ENCODE measurements at regions not wholly inside any gene's neighbourhood (a gene's known extent, or its start where the extent isn't known, plus 50 kb on each side); places are given as distances from the start of the nearest gene placed in this dataset.

DNA sequence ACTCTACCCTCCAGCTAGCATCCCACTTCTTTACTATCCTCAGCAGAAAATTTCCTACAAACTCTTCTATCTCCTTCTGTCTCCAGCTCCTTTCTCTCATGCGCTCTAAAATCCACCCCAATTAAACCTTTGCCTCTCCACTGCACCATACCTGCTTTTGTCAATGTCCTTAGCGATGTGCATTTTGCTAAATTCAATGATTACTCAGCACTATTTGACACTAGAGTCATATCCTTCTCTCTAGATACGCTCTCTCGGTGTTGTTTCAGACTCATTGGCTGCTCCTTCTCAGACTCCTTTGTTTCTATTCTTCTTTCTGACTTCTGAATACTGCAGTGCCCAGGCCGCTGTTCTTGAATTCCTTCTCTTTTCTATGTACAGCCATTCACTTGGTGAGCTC is 144.2 kb downstream of the HLX start:
- no peak for DNase-seq (ENCODE audit: low read depth)
- no peak overlapping the region for H3K4me3 ChIP-seq (replicated peaks; ENCODE audit: low read depth, low read length)
- TF ChIP-seq, protein P1, sequence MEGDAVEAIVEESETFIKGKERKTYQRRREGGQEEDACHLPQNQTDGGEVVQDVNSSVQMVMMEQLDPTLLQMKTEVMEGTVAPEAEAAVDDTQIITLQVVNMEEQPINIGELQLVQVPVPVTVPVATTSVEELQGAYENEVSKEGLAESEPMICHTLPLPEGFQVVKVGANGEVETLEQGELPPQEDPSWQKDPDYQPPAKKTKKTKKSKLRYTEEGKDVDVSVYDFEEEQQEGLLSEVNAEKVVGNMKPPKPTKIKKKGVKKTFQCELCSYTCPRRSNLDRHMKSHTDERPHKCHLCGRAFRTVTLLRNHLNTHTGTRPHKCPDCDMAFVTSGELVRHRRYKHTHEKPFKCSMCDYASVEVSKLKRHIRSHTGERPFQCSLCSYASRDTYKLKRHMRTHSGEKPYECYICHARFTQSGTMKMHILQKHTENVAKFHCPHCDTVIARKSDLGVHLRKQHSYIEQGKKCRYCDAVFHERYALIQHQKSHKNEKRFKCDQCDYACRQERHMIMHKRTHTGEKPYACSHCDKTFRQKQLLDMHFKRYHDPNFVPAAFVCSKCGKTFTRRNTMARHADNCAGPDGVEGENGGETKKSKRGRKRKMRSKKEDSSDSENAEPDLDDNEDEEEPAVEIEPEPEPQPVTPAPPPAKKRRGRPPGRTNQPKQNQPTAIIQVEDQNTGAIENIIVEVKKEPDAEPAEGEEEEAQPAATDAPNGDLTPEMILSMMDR (IDR thresholded peaks at IDR 0.05; ENCODE audit: low read length, missing control alignments) = no peak

DNA sequence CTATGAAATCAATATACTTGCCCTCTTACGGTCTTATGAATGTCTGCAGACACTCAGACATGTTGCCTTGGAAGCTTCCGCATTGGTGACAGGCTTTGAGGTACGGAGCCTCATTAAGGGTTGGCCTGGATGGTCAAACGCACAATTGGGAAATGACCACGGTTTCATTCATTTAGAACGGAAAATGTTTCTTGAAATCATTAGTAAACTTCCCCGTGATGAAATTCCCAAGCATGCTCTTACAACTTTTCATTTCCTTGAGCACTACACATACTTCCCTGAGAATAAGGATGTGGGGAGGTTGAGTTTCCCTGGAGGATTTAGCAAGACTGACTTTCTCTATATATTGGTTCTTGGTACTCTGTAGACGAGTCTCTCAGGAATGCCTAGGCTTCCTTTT is 146.3 kb downstream of the HLX start:
- no peak for DNase-seq (ENCODE audit: low read depth)
- no peak overlapping the region for H3K4me3 ChIP-seq (replicated peaks; ENCODE audit: low read depth, low read length)
- TF ChIP-seq, protein P1 (IDR thresholded peaks at IDR 0.05; ENCODE audit: low read length, missing control alignments) = no peak

DNA sequence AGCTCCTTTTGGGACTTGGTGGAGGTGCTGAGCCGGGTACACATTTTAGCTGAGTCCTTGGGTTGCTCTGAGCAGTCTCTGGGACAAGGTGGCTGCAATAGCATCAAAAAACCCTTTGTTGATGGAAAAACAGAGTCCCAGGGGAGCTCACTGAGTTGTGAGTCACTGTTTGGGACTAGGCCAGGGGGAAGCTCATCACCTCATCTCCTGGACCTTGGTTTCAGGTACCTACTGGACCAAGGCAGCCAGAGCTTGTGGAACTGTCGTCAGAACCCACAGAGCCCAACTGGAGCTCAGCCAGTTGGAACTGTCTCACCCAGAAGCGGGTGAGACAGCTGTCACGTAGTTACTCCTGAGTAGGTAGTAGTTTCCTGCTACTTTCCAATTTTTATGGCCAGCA is 146.7 kb downstream of the HLX start:
- TF ChIP-seq, protein P1 (IDR thresholded peaks at IDR 0.05; ENCODE audit: low read length, missing control alignments) = no peak
- H3K4me3 ChIP-seq (replicated peaks; ENCODE audit: low read depth, low read length) = no peak overlapping the region
- peak; percentile 34 for DNase-seq (ENCODE audit: low read depth)

GRCh38 chr1:221029981-221030649 is 150.9 kb downstream of the HLX start:
- no peak overlapping the region for H3K4me3 ChIP-seq (replicated peaks; ENCODE audit: low read depth, low read length)
- TF ChIP-seq, protein P1 (IDR thresholded peaks at IDR 0.05; ENCODE audit: low read length, missing control alignments) = no peak
- DNase-seq (ENCODE audit: low read depth) = no peak

GRCh38 chr1:221030990-221031389 is 151.7 kb downstream of the HLX start:
- TF ChIP-seq, protein P1 (IDR thresholded peaks at IDR 0.05; ENCODE audit: low read length, missing control alignments) = no peak
- DNase-seq (ENCODE audit: low read depth) = no peak
- no peak overlapping the region for H3K4me3 ChIP-seq (replicated peaks; ENCODE audit: low read depth, low read length)

DNA sequence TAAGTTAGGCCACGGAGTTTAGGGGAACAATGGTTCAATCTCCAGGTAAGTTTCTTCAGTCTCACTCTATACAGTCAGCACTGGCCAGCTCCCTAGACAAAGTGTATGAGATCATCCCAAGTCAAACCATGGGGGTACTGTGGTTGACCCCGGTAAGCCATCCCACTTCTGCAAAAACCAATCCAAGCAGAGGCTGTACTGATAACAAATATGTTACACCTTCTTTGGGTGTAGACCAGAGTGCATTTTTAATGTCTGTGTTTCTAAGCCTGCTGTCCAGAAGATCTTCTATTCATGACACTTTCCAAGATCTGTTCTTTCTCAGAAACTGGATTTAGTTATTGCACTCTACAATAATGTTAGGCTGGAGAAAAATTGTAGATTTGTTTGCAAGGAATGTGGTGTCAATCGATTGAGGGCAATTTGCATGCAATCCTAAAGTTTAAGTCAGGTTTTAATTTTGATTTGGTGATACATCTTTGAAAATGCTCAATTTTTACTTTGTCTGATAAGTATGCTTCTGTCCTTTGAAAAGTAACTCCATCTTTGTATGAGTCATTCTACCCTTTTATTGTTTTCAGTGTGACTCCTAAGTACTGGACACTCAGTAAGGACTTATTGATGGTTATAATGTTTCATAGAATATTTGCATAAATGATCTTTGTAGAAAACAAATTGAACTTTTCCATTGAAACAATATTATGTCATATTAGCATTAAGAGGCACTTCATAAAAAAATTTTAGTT is 152.4 kb downstream of the HLX start:
- TF ChIP-seq, protein P1 (IDR thresholded peaks at IDR 0.05; ENCODE audit: low read length, missing control alignments) = no peak
- H3K4me3 ChIP-seq (replicated peaks; ENCODE audit: low read depth, low read length) = no peak overlapping the region
- DNase-seq (ENCODE audit: low read depth) = peak; percentile 31

All from fibroblast of pulmonary artery (primary cell).